ENCODE measurements at regions not wholly inside any gene's neighbourhood (a gene's known extent, or its start where the extent isn't known, plus 50 kb on each side); places are given as distances from the start of the nearest gene placed in this dataset.
"Not testable (repeated sequence)": the region's sequence is repeated elsewhere in the genome, so short reads cannot be mapped to it uniquely, and the experiment has no call there.

GRCh38 chr5:56298336-56299090, 65.4 kb upstream of the ANKRD55 start:
- DNase-seq = peak in 1 of 3 donors; percentile 51

- DNase-seq = no peak
Observed at GRCh38 chr5:56297851-56298250, 64.7 kb upstream of the ANKRD55 start.

GRCh38 chr5:56295311-56295710, 62.2 kb upstream of the ANKRD55 start:
- DNase-seq = not testable (repeated sequence)

GRCh38 chr5:56294354-56294753, 61.2 kb upstream of the ANKRD55 start:
- DNase-seq = peak in 1 of 3 donors; percentile 51

GRCh38 chr5:56292874-56293273, 59.7 kb upstream of the ANKRD55 start:
- not testable (repeated sequence) for DNase-seq

- DNase-seq = peak in 1 of 3 donors; percentile 61
Observed at GRCh38 chr5:56291661-56292374, 58.7 kb upstream of the ANKRD55 start.

- peak in 1 of 3 donors; percentile 51 for DNase-seq
Observed at GRCh38 chr5:56291079-56291643, 58.0 kb upstream of the ANKRD55 start.

GRCh38 chr5:56290378-56291078, 57.4 kb upstream of the ANKRD55 start:
- no peak for DNase-seq

GRCh38 chr5:56289602-56289987, 56.5 kb upstream of the ANKRD55 start:
- no peak for DNase-seq

- DNase-seq = no peak
Observed at GRCh38 chr5:56288873-56289601, 55.9 kb upstream of the ANKRD55 start.

GRCh38 chr5:56286015-56286884, 53.1 kb upstream of the ANKRD55 start:
- peak in 1 of 3 donors; percentile 41 for DNase-seq

GRCh38 chr5:56282951-56283350, 49.8 kb upstream of the ANKRD55 start:
- DNase-seq = no peak

Measured in muscle of back (tissue), 3 donors.